ENCODE measurements at regions not wholly inside any gene's neighbourhood (a gene's known extent, or its start where the extent isn't known, plus 50 kb on each side); places are given as distances from the start of the nearest gene placed in this dataset.
"Not testable (repeated sequence)": the region's sequence is repeated elsewhere in the genome, so short reads cannot be mapped to it uniquely, and the experiment has no call there.

DNA sequence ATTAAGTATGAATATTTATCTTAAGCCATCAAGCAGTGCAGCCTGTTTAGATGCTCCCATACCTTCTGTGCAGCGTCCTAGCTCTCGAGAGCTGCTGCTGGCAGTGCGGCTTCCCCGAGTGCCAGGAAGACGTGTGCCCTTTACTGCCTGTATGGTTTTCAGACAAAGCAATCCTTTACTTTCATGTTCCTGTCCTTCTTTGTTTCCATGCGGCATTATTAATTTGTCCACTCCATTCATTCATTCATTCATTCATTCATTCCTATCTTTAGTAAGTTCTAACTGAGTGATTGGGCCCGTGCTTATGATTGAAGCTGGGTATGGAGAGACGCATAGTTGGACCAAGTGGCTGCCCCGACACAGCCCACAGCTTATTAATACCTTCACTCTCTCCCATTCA, 446.6 kb upstream of the HNRNPA3 start:
- no peak for DNase-seq (ENCODE audit: low spot score)

DNA sequence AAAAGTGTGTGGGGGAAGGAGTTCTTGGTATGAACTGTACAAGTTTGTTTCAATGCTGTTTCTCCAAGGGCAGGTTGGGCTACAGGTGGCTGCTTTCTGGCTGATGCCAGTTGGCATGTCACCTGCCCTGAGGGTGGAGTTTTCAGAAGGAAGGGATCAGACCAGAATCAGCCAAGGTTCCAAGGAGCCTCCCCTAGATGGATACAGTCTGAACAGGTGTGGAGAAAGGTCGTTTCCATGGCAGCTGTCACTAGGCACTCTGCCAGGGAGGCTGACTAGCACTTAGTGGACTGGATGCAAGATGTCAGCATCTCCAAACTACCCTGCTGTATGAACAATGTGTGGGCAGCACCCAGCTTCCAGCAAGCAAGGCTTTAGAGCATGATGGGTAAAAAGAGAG, 444.4 kb upstream of the HNRNPA3 start:
- no peak for DNase-seq (ENCODE audit: low spot score)

DNA sequence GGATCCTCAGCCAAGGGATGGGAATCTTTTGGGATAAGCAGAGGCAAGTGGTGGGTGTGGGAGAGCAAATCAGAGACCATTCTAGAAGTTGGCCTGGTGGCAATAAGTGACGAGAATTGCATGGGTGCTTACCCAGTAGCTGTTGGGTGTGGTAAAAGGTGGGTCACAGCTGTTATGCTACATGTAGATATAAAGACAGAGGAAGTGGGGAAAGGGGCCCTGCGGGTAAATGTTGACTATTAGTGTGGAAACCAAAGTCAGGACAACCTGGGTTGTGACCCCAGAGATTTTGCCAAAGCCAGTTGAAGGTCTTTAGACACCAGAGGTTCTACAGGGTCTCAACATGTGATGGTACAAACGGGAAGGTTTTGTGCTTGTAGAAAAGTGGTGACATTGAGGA, 443.6 kb upstream of the HNRNPA3 start:
- DNase-seq (ENCODE audit: low spot score), result peak; percentile 11

DNA sequence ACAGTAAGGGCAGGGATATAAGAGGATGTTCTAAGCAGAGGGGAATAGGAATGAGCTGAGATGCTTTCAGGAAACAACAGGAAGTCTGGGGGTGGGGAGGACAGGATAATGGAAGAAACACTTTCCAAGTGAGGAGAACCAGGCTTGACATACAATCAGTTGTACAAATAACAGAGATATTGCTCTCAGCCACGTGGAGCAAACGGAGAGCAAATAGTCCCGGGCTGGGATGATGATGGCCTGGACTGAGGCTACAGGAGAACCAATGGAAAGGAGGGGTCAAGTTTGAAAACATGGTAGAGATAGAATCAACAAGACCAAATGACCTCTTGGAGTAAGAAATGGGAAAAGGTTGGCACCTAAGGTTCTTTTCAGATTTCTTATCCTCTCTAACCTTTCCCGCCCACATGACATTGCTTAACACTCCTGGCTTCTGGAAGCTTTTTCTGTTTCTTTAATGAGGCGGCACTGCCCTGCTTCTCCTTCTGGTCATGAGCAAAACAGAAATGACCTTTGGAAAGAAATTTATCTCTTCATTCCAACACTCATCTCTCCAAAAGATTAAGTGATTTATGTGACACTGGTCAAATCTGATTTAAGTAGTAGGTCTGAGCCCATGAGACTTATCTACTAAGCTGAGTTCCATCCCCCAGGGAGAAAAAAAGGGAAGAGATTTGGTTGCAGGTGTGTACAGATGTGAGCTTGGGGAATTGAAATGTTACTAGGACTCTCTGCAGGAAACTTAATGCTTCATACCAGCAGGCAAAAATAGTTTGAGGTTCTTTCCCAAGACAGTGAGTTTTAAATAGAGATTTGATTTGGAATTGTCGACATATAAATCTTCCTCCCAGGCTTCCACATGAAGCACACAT, 442.9 kb upstream of the HNRNPA3 start:
- DNase-seq (ENCODE audit: low spot score), result no peak

DNA sequence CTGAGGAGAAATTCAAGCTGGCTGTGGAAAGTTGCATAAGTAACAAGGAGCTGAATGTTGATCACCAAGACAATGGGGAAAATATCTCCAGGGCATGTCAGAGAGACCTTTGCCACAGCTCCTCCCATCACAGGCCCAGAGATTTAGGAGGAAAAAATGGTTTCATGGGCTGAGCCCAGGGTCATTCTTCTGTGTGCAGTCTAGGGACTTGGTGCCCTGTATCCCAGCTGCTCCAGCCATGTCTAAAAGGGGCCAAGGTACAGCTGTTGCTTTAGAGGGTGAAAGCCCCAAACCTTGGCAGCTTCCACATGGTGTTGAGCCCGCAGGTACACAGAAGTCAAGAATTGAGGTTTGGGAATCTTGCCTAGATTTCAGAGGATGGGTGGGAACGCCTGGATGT, 439.8 kb upstream of the HNRNPA3 start:
- no peak for DNase-seq (ENCODE audit: low spot score)

DNA sequence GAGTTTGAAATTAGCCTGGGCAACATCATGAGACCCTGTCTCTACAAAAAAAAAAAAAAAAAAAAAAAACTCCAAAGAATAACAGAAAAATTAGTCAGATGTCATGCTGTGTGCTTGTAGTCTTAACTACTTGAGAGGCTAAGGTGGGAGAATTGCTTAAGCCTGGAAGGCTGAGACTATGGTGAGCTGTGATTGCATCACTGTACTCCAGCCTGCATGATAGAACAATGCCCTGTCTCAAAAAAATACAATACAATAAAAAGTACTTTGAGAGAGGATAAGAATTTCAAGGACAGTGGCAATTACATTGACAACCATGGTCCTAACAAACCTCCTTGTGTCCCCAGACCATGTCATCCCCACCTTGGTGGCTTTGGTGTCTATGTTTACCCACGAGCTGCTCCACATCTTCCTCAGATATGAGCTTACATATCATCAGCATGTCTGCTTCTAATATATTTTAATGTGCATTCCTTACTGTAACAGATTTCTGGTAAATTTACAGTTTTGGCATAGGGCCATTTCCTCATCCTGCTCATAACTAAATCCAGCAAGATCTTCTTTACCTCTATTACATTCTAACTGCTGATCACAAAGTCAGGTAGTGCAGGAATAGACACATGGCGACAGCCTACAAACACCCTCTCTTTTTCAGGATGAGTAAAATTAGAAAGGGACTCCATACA, 437.7 kb upstream of the HNRNPA3 start:
- no peak for DNase-seq (ENCODE audit: low spot score)

DNA sequence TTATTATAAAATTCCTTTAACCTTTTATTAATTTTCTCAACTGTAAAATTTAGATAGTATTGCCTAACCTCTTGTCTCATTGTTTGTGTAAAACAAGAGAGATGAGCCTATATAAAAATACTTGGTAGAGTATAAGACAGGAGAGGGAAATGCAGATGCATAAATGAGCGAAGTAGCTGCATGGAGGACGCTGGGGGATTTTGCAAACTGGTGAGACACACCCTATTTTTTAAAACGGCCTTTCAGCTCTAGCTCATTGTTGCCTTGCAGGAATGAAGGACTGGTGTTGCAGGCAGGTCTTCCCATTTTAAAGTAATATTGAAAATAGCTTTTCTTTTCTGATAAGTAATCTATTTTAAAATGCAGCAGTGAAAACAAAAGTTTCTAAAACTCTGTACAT, 435.3 kb upstream of the HNRNPA3 start:
- no peak for DNase-seq (ENCODE audit: low spot score)

DNA sequence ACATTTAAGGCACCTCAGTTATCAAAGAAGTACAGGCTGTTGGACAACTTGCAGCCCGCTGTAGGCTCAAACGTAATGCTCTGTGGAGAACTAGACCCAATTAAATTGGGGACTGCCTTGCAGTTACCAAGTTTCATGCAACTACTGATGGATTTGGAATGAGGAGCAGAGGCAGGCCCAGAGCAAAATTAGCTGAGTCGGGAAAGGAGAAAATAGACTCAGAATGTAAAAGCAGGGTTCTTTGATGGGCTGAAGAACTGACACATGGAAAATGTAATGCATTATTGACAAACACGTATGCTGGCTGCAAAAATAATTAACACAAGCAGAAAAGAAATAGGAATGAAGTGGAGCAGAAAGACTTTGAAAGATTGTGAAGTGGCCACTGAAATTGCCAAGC, 432.7 kb upstream of the HNRNPA3 start:
- DNase-seq (ENCODE audit: low spot score), result no peak

DNA sequence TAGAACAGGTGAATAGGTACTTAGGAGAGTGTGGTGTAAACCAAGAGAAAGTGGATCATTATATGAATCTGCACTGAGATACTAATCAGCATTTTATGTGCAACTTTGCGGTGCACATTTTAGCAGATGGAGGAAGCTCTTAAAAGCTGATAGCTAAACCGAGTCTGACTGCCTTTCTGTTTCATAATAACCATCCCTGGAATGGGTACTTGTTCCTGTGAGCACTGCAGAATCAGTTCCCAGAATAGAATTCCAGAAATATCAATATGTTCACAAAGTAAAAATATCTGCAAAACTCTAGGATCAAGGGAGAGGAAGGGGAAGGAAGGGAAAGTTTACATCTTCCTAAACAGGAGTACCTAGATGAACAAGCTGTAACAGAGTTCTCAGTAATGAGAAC, 432.2 kb upstream of the HNRNPA3 start:
- no peak for DNase-seq (ENCODE audit: low spot score)

DNA sequence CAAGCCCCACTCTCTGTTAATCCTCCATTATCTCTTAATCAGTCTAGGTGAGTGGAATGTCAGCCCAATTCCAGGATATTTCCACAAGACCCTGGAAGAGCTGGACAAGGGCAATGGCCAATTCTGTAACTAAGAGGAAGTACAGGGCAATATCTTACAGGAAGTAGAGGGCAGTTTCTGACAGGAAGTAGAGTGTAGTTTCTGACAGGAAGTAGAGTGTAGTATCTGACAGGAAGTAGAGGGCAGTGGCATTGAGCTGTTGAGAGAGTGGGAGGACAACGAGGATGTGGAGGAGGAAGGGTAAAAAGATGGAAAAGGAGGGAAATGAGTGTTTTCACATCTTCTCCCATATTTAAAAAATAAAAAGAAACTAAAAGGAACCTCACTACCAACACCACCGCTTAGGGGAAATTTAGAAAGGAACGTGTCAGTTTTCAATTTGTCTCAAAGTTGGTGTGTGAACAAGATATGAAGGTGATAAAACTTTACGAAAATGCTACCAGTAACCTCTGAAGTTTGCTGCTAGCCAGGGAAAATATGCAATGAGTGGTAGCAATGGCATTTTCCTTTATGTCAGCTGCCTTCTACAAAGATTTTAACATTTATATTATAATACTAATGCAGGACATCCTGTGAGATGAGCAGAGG, 430.9 kb upstream of the HNRNPA3 start:
- DNase-seq (ENCODE audit: low spot score), result peak; percentile 30

DNA sequence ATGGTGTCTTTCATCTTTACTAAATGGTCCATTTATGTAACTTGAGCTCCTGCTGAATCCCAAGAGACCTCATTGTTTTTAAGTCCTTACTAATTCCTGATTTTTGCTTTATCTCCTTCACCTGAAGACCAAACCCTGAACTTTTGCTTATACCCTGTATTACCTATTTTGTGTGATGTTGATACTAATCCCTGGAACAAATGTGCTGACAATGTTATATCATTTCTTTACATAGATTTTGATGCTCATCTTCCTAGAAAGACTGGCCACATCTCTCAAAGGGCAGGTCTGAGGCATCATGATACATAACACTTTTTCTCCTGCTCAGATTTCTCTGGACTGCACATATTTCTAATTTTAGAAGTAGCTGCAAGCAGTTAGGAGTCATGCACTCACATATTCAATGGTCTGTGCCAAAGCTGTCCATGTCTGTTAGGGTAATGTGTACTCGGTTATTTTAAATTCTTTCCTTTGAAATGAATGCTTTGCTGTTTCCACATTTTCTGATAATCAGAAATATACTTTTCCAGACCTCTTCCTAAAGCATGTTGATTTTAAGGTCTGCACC, 427.9 kb upstream of the HNRNPA3 start:
- DNase-seq (ENCODE audit: low spot score), result no peak

DNA sequence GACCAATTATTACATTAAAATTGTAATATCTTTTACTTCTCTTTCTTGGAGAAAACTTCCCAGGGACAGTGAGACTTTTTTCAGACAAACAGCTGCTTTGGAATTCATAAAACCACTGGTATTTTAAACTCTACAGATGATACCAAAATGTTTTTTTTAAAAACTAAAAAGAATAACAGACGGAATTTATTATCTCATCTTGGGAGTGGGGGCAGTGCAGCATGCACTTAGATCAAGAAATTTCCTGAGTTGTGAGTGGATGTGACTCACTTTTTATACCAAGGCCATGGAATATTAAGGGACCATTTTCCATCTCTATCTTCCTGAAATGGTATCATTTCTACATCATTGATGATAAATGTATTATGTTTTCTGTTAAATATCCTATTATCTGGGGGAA, 422.8 kb upstream of the HNRNPA3 start:
- no peak for DNase-seq (ENCODE audit: low spot score)

DNA sequence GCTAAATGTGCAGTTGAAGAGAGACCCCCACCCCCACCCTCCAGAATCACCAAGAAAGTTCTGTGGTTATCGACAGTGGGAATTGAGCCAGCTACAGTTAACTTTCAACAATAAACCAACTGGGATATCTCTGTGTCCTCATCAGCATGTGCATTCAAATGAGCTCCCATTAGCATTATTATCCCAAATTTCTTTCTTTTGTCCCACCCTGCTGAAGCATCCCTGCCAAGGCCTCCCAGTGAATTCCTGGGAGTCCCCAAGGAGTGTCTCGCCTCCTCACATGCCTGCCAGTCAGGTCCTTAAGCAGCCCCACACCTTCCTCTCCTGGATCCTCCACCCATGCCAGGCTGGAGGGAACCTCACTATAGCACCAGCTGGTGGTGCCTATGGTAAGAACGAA, 422.1 kb upstream of the HNRNPA3 start:
- no peak for DNase-seq (ENCODE audit: low spot score)

DNA sequence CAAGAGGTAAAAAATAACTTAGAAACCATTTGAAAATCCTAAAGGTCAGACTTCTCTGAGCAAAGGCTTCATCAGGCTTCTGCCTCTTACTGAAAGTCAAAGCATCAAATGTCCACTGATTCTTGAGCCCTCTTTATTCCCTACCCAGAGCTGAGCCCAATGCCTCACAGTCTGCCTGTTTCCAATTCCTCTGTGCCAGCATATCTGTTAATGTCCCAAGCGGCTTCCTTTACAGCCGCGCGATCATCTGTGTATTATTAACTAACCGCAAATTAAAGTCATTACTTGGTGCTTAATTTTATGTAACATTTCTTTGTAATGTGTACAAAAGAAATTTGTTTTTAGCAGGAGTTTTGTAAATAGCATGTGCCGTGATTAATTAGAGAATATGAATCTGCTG, 418.8 kb upstream of the HNRNPA3 start:
- DNase-seq (ENCODE audit: low spot score), result no peak

DNA sequence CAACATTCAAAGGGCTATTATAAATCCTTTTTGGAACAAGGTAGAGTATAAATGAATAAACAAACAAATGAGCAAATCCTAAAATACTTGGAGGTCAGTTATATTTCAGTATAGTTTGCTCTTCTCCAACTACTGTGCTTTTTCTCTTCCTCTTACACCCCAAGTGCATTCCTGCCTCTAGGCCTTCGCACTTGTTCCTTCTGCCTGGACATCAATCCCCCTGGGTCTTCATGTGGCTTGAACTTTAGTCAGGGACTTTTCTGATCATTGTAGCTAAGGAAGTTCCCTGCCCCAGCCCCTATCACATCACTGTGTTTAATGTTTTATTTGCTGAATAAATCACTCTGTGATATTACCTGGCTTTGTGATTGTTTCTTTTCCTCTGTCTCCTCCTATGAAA, 418.2 kb upstream of the HNRNPA3 start:
- DNase-seq (ENCODE audit: low spot score), result no peak

DNA sequence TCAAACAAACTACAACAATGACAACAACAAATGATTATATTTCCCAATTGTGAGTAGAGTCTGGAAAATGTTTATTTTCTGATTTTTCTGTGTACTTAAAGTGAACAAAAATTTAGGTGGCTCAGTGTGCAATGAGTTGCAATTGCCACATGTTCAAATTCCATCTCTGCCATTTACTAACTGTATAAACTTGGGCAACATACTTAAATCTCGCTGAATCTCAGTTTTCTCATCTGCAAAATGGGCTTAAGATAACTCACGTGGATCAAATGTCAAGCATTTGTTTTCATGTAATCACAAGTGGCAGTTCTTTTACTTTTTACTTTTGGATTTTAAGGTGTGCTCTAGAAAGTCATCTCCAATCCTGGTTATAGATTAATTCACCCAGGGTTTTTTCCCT, 416.8 kb upstream of the HNRNPA3 start:
- DNase-seq (ENCODE audit: low spot score), result no peak

DNA sequence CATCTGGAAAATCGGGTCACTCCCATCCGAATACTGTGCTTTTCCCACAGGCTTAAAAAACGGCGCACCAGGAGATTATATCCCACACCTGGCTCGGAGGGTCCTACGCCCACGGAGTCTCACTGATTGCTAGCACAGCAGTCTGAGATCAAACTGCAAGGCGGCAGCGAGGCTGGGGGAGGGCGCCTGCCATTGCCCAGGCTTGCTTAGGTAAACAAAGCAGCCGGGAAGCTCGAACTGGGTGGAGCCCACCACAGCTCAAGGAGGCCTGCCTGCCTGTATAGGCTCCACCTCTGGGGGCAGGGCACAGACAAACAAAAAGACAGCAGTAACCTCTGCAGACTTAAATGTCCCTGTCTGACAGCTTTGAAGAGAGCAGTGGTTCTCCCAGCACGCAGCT, 415.9 kb upstream of the HNRNPA3 start:
- DNase-seq (ENCODE audit: low spot score), result not testable (repeated sequence)

DNA sequence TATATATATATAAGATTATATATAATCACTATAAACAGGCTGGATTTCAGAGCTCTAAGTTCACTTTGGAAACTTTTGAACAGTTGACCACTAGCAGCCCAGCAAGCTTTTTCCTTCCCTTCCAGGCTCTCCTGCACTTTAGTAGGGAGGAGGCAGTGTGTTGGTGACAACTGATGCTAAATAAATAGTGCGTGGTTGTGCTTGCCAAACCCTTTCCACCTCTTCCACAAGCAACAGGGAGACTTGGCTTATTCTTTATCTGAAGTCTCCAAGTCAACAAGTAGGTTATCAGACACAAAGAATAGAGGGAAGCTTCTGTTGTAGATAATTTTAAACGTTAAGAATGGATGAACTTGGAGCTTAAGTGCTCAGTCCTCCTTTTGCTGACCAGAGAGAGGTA, 408.2 kb upstream of the HNRNPA3 start:
- no peak for DNase-seq (ENCODE audit: low spot score)

DNA sequence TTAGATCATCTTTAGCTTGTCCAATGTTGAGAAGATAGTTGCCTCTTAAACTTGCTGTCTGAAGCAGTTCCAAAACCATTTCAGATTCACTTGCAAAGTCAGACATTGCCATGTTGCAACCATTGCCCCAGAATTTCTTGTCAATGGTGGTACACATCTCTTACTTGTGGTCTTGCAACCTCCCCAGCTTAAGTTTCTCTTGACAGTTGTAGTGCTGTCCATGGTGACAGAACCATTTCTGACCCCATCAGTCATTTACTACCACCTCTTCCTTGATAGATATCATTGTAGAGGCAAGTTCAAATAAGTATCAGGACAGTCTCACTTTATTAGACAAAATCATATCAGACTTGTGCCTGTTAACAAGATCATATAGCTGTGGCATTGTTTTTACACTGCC, 407.2 kb upstream of the HNRNPA3 start:
- no peak for DNase-seq (ENCODE audit: low spot score)

DNA sequence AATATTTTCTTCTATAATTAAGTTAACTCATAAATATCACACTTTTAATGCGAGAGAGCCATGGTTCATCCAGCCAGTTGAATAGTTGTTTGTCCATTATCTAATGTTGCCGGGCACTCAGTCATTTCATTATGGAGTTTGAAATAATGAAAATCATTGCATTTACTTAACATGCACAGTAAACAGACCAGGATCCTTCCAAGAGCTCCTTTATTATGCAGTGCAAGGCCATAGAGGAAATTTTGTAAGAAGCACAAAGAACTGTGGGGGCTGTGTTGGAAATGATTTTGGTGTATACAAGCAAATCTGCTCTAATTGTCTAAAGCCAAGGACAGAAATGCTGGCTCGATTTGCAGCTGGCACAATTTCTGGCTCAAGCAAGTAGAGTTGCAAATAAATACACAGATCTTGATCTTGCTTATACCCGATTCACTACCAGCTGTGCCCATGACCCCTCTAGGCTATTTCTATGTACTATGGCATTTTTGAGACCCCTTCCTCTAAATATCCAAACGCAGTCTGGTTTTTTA, 400.3 kb upstream of the HNRNPA3 start:
- no peak for DNase-seq (ENCODE audit: low spot score)

DNA sequence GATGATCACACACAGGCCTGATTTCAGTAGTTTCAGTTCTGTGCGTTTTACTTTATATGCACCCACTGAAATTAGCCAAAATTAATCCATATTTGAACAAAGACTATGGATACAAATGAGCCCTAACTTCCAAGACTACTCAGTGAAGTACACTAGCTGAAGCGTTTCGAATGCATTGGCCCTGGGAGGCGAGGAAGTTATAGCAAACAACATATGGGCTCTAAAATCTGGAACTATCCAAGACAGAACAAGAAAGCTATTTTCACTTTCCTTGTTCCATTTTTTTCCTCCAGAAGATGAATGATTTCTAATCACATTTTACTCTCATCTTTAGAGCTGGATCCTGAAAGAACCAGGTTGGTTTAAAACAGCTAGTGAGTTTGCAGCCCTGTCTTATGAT, 399.4 kb upstream of the HNRNPA3 start:
- no peak for DNase-seq (ENCODE audit: low spot score)

DNA sequence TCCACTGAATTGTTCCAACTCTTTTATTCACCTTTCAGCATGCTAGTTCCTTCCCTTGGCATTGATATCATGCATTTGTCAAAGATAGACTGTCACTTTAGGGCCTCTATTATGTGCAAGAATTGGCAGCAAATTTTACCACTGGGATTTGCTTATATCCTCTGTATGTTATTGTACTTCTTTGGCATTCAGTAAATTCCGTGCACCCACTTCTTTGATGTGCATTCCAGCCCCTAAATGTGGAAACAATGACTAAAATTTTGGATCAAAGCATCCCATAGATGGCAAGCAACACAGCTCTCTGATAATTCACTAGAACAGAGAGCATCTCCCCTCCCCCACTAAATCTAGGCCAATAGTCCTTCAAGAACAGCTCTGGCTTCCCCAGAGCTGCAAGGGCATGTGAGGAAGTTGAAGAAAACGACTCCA, 399.0 kb upstream of the HNRNPA3 start:
- DNase-seq (ENCODE audit: low spot score), result no peak

DNA sequence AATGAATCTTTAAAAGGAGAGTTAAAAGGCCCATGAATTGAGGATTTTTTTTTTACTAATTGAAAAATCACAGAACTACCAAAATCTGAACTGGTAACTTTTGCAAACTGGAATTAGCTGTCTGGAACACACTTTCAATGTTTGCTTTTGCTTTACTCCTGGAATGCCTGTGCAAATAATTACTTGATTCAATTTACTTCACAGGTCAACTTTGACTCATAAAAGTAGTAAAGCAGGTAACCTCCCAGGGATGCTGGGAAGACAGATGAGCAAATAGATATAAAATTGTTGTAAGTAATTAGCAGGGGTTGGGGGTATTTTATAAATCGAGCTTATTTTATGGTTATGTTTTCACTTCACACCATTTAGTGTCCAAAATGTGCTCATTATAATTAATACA, 398.3 kb upstream of the HNRNPA3 start:
- no peak for DNase-seq (ENCODE audit: low spot score)
